CD4-positive, alpha-beta T cell treated with Interleukin-15 for 1 hour (primary cell): ENCODE measurements at regions not wholly inside any gene's neighbourhood (a gene's known extent, or its start where the extent isn't known, plus 50 kb on each side); places are given as distances from the start of the nearest gene placed in this dataset.

Source experiments
- DNase-seq: peaks from one replicate; pipeline ENCODE4 v3.0.0-alpha.2; 2020

DNA sequence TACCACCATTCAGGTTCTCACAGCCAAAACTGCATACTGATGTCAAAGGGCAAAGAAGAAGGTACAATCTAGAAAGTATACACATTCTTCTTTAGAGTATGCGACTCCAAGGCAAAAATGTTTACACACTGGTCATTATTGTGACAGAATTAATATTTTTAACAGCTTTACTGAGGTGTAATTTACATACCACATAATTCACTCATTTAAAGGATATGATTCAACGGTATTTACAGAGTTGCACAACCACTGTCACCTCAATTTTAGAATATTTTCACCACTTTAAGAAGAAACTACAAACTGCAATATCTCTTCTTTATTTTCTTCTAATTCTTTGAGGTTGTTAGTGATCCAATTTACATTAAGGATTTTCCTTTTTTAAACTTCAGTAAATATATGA lies 325.4 kb upstream of the SMIM31 start:
- no peak for DNase-seq

- no peak for DNase-seq
Observed at GRCh38 chr4:164438321-164438720, 315.6 kb upstream of the SMIM31 start.

- DNase-seq: no peak
Observed at GRCh38 chr4:164439037-164439436, 314.9 kb upstream of the SMIM31 start.

GRCh38 chr4:164440199-164440598 lies 313.7 kb upstream of the SMIM31 start:
- DNase-seq: no peak

- no peak for DNase-seq
Observed at GRCh38 chr4:164441109-164441508, 312.8 kb upstream of the SMIM31 start.

DNA sequence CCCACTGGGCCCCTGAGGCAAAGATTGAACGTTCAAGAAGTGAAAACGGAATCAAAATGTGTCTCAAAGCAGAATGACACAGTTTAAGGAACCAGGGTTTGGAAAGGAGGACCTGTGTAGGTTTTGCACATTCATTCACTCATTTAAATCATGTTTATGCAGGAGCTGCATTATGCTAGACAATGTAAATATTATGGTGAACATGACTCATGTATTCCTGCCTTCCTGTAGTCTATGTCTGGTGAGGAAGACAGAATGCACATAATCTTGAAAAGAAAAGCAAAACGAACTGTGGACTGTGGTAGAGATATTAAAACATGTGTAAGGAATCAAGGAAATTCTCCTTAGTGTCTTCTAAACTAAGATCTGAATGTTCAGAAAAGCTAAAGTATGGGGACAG lies 311.8 kb upstream of the SMIM31 start:
- DNase-seq: no peak

GRCh38 chr4:164446516-164446915 lies 307.4 kb upstream of the SMIM31 start:
- no peak for DNase-seq

DNA sequence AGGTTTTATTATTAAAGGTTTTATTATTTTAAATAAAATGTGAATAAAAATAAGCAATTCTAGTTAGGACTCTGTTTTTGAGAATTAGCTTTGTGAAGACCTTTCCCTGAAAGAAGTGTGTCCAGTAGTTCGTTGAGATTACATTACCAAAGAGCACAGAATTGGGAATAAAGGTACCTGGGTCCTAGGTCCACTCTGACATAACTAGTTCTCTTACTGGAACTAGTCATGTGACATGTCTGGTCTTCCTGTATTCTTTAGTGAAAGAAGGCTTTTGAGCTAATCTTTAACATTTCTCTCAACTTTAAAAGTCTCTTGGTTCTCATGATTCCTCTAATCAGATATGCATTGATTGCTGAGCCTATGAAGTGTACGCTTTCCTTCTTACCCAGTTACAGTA lies 292.0 kb upstream of the SMIM31 start:
- no peak for DNase-seq

DNA sequence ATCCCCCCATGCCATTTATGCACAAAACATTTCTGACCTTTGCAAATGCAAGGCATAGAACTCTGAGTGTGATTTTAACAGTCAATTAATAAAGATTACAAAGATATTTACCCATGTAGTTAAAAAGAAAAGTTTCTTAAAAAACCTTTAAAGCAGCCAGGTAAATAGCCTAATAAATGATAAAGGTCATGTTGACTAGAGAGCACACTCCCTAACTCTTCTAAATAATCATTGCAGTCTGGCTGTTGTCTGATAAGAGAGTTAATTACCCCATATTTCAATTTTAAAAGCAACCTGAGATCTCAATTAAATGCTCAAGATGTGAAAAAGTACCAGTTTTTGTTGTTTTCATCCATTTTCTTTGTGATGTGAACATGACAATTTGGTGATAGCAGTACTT lies 291.5 kb upstream of the SMIM31 start:
- no peak for DNase-seq

DNA sequence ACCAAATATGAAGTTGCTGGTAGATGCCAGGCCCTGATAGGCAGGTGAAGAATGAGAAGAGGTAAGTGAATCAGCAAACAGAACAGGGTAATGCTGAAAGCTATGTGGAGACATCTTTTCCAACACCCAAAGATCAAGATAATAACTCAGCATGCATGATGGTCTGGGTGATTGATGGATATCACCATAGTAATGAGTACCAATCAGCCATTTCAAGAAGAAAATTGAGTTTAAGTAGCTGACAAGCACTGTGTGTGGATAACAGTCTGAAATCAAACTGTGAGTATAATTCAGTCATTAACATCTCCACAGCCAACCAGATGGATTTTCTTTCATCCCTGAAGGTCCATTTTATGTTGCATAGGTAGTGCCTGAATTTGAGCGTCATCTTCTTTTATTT lies 289.6 kb upstream of the SMIM31 start:
- no peak for DNase-seq

GRCh38 chr4:164467493-164467892 lies 286.4 kb upstream of the SMIM31 start:
- DNase-seq: no peak

DNA sequence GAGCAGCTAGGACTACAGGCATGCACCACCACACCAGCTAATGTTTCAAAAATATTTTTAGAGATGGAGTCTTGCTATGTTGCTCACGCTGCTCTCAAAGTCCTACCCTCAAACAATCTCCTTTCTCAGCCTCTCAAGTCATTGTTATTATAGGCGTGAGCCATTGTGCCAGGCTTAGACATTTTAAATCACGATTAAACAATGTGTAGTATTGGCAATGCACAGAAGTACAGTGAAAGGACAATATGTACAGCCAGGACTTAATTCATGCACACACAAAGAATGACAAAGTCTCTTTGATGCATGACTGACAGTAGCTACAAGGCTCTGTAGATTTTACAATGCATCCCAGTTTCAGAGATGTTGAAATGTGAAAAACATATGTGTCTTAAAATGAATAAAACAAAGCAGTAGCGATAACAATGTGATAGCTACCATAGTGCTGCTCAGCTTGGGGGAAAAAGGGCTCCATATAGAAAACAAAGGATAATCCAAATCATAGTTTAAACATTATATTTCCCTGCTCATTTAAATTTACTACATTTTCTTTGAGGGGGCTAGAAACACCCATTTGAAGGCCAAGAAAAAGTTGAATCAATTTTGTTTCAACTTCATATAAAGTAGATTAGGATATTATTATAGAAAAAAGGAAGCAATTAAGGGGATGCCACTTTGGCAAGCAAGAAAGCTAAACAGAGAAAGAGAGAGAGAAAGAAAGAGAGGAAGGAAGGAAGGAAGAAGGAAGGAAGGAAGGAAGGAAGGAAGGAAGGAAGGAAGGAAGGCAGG lies 272.4 kb upstream of the SMIM31 start:
- no peak for DNase-seq

- no peak for DNase-seq
Observed at GRCh38 chr4:164482092-164482404, 271.9 kb upstream of the SMIM31 start.

DNA sequence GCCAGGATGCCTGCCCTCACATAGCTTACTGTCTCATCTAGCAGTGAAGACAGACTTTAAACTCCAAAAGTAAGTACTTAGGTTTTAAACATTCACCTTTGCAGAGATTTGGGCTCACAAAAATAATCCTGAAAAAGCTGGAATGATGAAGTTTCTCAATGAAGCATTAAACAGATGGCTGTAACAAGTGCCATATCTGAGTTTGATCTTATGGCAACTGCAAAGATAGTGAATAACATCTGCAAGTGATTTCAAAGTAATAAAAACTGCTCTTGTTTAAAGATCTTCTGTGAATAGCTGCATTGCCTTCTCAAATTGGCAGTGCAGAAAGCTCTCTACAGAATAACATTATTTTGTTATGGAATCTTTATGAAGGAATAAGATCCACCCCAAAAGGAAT lies 271.2 kb upstream of the SMIM31 start:
- no peak for DNase-seq

GRCh38 chr4:164483711-164484110 lies 270.2 kb upstream of the SMIM31 start:
- DNase-seq: no peak

GRCh38 chr4:164484551-164484950 lies 269.4 kb upstream of the SMIM31 start:
- DNase-seq: no peak

GRCh38 chr4:164485136-164485535 lies 268.8 kb upstream of the SMIM31 start:
- DNase-seq: no peak

DNA sequence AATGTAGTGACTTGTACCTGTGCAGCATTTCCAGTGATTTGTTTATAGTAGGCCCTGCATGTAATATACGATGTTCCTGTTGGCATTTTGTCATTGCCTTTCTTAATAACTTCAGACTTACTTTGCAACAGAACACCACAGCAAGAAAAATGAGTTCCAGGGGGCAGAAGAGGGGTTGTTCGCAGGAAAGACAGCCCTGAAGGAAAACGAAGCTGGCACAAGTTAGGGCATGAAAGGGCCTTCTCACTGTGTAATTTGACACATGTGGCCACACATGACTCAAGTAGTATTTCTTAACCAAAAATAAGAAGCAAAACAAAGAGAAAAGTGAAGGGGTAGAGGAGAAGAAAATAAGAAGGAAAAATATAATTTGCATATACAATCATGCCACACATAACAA lies 265.8 kb upstream of the SMIM31 start:
- DNase-seq: no peak

GRCh38 chr4:164501074-164501473 lies 252.9 kb upstream of the SMIM31 start:
- no peak for DNase-seq

- no peak for DNase-seq
Observed at GRCh38 chr4:164503874-164504273, 250.1 kb upstream of the SMIM31 start.

DNA sequence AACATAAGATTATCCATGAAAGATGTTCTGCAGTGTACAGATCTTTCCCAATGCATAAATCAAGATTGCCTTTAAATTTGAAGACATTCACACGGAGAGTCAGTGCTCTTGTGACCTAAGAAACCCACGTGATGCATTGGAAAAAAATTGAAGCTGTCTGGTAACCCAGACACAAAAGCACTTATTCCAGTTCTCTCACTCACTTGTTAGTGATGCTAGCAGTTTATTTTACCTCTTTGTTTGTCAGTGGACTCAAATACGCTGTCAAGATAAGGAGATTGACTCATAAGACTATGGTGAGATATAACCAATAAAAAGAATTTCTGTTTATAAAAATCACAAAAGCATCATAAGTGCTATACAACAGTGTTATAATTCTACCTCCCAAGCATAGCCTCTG lies 245.8 kb upstream of the SMIM31 start:
- DNase-seq: no peak

GRCh38 chr4:164508771-164509170 lies 245.2 kb upstream of the SMIM31 start:
- no peak for DNase-seq

DNA sequence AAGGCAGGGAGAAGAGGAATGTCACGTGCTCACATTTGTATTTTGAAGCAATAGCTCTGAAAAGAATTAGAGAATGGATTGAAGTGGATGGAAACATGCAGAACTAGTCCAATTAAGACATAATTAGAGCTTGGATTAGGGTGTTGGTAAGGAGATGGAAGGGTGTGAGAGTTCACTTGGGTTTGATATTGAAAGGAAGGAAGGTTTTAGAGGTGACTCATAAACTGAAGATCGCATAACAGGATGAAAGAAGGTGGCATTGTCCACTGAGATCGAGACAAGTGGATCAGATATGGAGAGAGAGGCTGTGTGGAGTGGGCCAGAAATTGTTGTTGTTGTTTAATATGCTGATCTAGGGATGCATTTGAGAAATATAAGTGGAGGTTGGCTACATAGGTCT lies 244.0 kb upstream of the SMIM31 start:
- DNase-seq: no peak

GRCh38 chr4:164512124-164512523 lies 241.8 kb upstream of the SMIM31 start:
- DNase-seq: no peak

GRCh38 chr4:164514765-164515164 lies 239.2 kb upstream of the SMIM31 start:
- DNase-seq: no peak

DNA sequence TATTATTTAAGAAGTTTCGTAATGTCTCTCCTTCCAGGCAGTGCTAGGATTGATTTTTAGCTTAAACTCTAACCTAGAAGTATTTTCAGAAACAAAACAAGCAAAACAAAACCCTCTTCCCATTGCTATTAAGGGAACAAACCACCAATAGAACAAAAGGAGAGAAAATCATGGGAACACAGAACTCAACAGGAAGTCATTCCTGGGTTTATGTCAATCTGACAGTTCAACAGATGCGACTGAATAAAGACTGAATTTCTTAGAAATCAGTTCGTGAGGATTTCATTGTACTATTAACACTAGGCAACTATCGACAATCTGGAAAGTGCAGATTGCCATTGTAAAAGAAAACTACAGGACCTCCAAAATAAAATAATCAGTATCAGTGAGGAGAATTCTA lies 229.1 kb upstream of the SMIM31 start:
- no peak for DNase-seq
